ENCODE measurements at regions not wholly inside any gene's neighbourhood (a gene's known extent, or its start where the extent isn't known, plus 50 kb on each side); places are given as distances from the start of the nearest gene placed in this dataset.

- H3K9me3 Mint-ChIP-seq: no peaks in the 10 kb centered on the region
- no peaks in the 10 kb centered on the region for H3K36me3 Mint-ChIP-seq (ENCODE audit: insufficient read depth)
- peaks cover 6% of the 10 kb centered on the region for H3K27me3 Mint-ChIP-seq (ENCODE audit: low read depth)
- no peak overlapping the region for H3K4me3 Mint-ChIP-seq
- no peak for ATAC-seq
- H3K4me1 Mint-ChIP-seq (ENCODE audit: low read depth): peaks cover 2% of the 10 kb centered on the region
- DNase-seq: no peak
Observed at GRCh38 chr2:217444509-217444908, 558.3 kb downstream of the TNS1 start.

GRCh38 chr2:217443601-217444000 lies 559.2 kb downstream of the TNS1 start:
- ATAC-seq (no peak), DNase-seq (no peak)
- no peak overlapping the region for H3K4me3 Mint-ChIP-seq
- H3K9me3 Mint-ChIP-seq: no peaks in the 10 kb centered on the region
- no peaks in the 10 kb centered on the region for H3K36me3 Mint-ChIP-seq (ENCODE audit: insufficient read depth)
- H3K27me3 Mint-ChIP-seq (ENCODE audit: low read depth): peaks cover 6% of the 10 kb centered on the region
- H3K4me1 Mint-ChIP-seq (ENCODE audit: low read depth): peaks cover 2% of the 10 kb centered on the region

GRCh38 chr2:217440000-217440399 lies 562.8 kb downstream of the TNS1 start:
- ATAC-seq: no peak
- DNase-seq: no peak
- peaks cover 2% of the 10 kb centered on the region for H3K4me1 Mint-ChIP-seq (ENCODE audit: low read depth)
- H3K36me3 Mint-ChIP-seq (ENCODE audit: insufficient read depth): no peaks in the 10 kb centered on the region
- H3K4me3 Mint-ChIP-seq: no peak overlapping the region
- no peaks in the 10 kb centered on the region for H3K27me3 Mint-ChIP-seq (ENCODE audit: low read depth)
- H3K9me3 Mint-ChIP-seq: no peaks in the 10 kb centered on the region

- Mint-ChIP-seq H3K27me3 (ENCODE audit: low read depth) (no peaks in the 10 kb centered on the region), H3K4me3 (no peak overlapping the region), H3K9me3 (no peaks in the 10 kb centered on the region), H3K4me1 (ENCODE audit: low read depth) (peaks cover 6% of the 10 kb centered on the region), H3K36me3 (ENCODE audit: insufficient read depth) (no peaks in the 10 kb centered on the region)
- ATAC-seq (no peak), DNase-seq (no peak)
Observed at GRCh38 chr2:217438821-217439220, 564.0 kb downstream of the TNS1 start.

- DNase-seq: no peak
- peaks cover 9% of the 10 kb centered on the region for H3K4me1 Mint-ChIP-seq (ENCODE audit: low read depth)
- no peaks in the 10 kb centered on the region for H3K9me3 Mint-ChIP-seq
- H3K27me3 Mint-ChIP-seq (ENCODE audit: low read depth): no peaks in the 10 kb centered on the region
- ATAC-seq: no peak
- H3K36me3 Mint-ChIP-seq (ENCODE audit: insufficient read depth): no peaks in the 10 kb centered on the region
- H3K4me3 Mint-ChIP-seq: no peak overlapping the region
Observed at GRCh38 chr2:217438136-217438535, 564.7 kb downstream of the TNS1 start.

- H3K9me3 Mint-ChIP-seq: no peaks in the 10 kb centered on the region
- H3K36me3 Mint-ChIP-seq (ENCODE audit: insufficient read depth): no peaks in the 10 kb centered on the region
- H3K4me1 Mint-ChIP-seq (ENCODE audit: low read depth): peaks cover 9% of the 10 kb centered on the region
- no peak for DNase-seq
- no peak overlapping the region for H3K4me3 Mint-ChIP-seq
- H3K27me3 Mint-ChIP-seq (ENCODE audit: low read depth): no peaks in the 10 kb centered on the region
- no peak for ATAC-seq
Observed at GRCh38 chr2:217437290-217437870, 565.4 kb downstream of the TNS1 start.

- DNase-seq (no peak), ATAC-seq (no peak)
- no peaks in the 10 kb centered on the region for H3K27me3 Mint-ChIP-seq (ENCODE audit: low read depth)
- no peaks in the 10 kb centered on the region for H3K36me3 Mint-ChIP-seq (ENCODE audit: insufficient read depth)
- no peak overlapping the region for H3K4me3 Mint-ChIP-seq
- no peaks in the 10 kb centered on the region for H3K9me3 Mint-ChIP-seq
- peaks cover 9% of the 10 kb centered on the region for H3K4me1 Mint-ChIP-seq (ENCODE audit: low read depth)
Observed at GRCh38 chr2:217436386-217436785, 566.4 kb downstream of the TNS1 start.

GRCh38 chr2:217434180-217434975 lies 568.4 kb downstream of the TNS1 start:
- Mint-ChIP-seq H3K4me3 (no peak overlapping the region), H3K9me3 (no peaks in the 10 kb centered on the region), H3K36me3 (ENCODE audit: insufficient read depth) (no peaks in the 10 kb centered on the region), H3K27me3 (ENCODE audit: low read depth) (no peaks in the 10 kb centered on the region), H3K4me1 (ENCODE audit: low read depth) (peaks cover 7% of the 10 kb centered on the region)
- ATAC-seq (peak; percentile 67 to 86), DNase-seq (no peak)

- Mint-ChIP-seq H3K9me3 (no peaks in the 10 kb centered on the region), H3K36me3 (ENCODE audit: insufficient read depth) (no peaks in the 10 kb centered on the region), H3K27me3 (ENCODE audit: low read depth) (no peaks in the 10 kb centered on the region), H3K4me3 (no peak overlapping the region), H3K4me1 (ENCODE audit: low read depth) (peaks cover 7% of the 10 kb centered on the region)
- DNase-seq (no peak), ATAC-seq (peak in 1 of 2 donors; percentile 28)
Observed at GRCh38 chr2:217433522-217433921, 569.3 kb downstream of the TNS1 start.

GRCh38 chr2:217431577-217432269 lies 571.1 kb downstream of the TNS1 start:
- no peaks in the 10 kb centered on the region for H3K9me3 Mint-ChIP-seq
- H3K4me3 Mint-ChIP-seq: no peak overlapping the region
- no peaks in the 10 kb centered on the region for H3K27me3 Mint-ChIP-seq (ENCODE audit: low read depth)
- peaks cover 7% of the 10 kb centered on the region for H3K4me1 Mint-ChIP-seq (ENCODE audit: low read depth)
- ATAC-seq (no peak), DNase-seq (no peak)
- H3K36me3 Mint-ChIP-seq (ENCODE audit: insufficient read depth): peaks cover 3% of the 10 kb centered on the region

GRCh38 chr2:217430916-217431576 lies 571.2 kb upstream of the TNP1 start:
- DNase-seq (no peak), ATAC-seq (no peak)
- peaks cover 7% of the 10 kb centered on the region for H3K4me1 Mint-ChIP-seq (ENCODE audit: low read depth)
- H3K27me3 Mint-ChIP-seq (ENCODE audit: low read depth): no peaks in the 10 kb centered on the region
- H3K9me3 Mint-ChIP-seq: no peaks in the 10 kb centered on the region
- H3K36me3 Mint-ChIP-seq (ENCODE audit: insufficient read depth): peaks cover 3% of the 10 kb centered on the region
- no peak overlapping the region for H3K4me3 Mint-ChIP-seq

GRCh38 chr2:217429981-217430500 lies 570.2 kb upstream of the TNP1 start:
- Mint-ChIP-seq H3K4me3 (no peak overlapping the region), H3K36me3 (ENCODE audit: insufficient read depth) (peaks cover 3% of the 10 kb centered on the region), H3K27me3 (ENCODE audit: low read depth) (no peaks in the 10 kb centered on the region), H3K4me1 (ENCODE audit: low read depth) (peaks cover 7% of the 10 kb centered on the region), H3K9me3 (peaks cover 3% of the 10 kb centered on the region)
- no peak for ATAC-seq
- DNase-seq: no peak

- no peaks in the 10 kb centered on the region for H3K27me3 Mint-ChIP-seq (ENCODE audit: low read depth)
- H3K9me3 Mint-ChIP-seq: peaks cover 5% of the 10 kb centered on the region
- no peak overlapping the region for H3K4me3 Mint-ChIP-seq
- no peaks in the 10 kb centered on the region for H3K4me1 Mint-ChIP-seq (ENCODE audit: low read depth)
- DNase-seq: no peak
- no peaks in the 10 kb centered on the region for H3K36me3 Mint-ChIP-seq (ENCODE audit: insufficient read depth)
- no peak for ATAC-seq
Observed at GRCh38 chr2:217421834-217422233, 562.0 kb upstream of the TNP1 start.

GRCh38 chr2:217420854-217421253 lies 561.0 kb upstream of the TNP1 start:
- H3K9me3 Mint-ChIP-seq: peaks cover 5% of the 10 kb centered on the region
- H3K36me3 Mint-ChIP-seq (ENCODE audit: insufficient read depth): no peaks in the 10 kb centered on the region
- H3K27me3 Mint-ChIP-seq (ENCODE audit: low read depth): no peaks in the 10 kb centered on the region
- no peaks in the 10 kb centered on the region for H3K4me1 Mint-ChIP-seq (ENCODE audit: low read depth)
- no peak for DNase-seq
- ATAC-seq: no peak
- H3K4me3 Mint-ChIP-seq: no peak overlapping the region

Data from activated T-cell treated with anti-CD3 and anti-CD28 coated beads, Interleukin-2, amount 50 U/mL, for 4 hours (primary cell).